DND-41 (cell line): ENCODE measurements at regions not wholly inside any gene's neighbourhood (a gene's known extent, or its start where the extent isn't known, plus 50 kb on each side); places are given as distances from the start of the nearest gene placed in this dataset.

Source experiments
- EZH2 ChIP-seq: IDR thresholded peaks from 3 replicates; pipeline ENCODE4 v1.6.1; 2012; ENCODE audit warnings: borderline replicate concordance, low read depth, mild to moderate bottlenecking, moderate library complexity, low read length, inconsistent platforms; ENCODE audit not compliant: severe bottlenecking
- TF ChIP-seq, protein P1 (sequence below): IDR thresholded peaks from 2 replicates; pipeline ENCODE4 v1.5.1; 2012; ENCODE audit warnings: borderline replicate concordance, low read length, moderate library complexity, mild to moderate bottlenecking; ENCODE audit not compliant: poor library complexity, severe bottlenecking; ENCODE audit errors: extremely low read depth

DNA sequence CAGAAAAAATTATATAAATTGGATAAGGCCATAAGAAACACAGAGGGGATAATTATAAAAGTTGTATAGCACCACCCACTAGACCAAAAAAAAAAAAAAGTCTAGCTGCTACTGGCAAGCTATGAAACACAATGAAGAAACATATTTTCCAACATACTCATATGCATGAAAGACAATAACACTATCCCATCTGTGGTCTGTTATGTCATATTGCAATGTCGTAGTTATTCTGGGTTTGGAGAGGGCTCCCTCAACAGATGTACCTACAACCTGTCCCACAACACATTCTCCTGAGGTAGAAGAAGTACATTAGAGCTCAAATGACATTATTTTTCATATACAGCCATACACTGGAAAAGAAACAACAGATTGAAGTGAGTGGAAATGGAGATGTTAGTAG is 517.6 kb upstream of the ADGRL4 start:
- TF ChIP-seq EZH2 = no peak
- TF ChIP-seq, protein P1, sequence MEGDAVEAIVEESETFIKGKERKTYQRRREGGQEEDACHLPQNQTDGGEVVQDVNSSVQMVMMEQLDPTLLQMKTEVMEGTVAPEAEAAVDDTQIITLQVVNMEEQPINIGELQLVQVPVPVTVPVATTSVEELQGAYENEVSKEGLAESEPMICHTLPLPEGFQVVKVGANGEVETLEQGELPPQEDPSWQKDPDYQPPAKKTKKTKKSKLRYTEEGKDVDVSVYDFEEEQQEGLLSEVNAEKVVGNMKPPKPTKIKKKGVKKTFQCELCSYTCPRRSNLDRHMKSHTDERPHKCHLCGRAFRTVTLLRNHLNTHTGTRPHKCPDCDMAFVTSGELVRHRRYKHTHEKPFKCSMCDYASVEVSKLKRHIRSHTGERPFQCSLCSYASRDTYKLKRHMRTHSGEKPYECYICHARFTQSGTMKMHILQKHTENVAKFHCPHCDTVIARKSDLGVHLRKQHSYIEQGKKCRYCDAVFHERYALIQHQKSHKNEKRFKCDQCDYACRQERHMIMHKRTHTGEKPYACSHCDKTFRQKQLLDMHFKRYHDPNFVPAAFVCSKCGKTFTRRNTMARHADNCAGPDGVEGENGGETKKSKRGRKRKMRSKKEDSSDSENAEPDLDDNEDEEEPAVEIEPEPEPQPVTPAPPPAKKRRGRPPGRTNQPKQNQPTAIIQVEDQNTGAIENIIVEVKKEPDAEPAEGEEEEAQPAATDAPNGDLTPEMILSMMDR = no peak
